CD14-positive monocyte (primary cell): ENCODE measurements at regions not wholly inside any gene's neighbourhood (a gene's known extent, or its start where the extent isn't known, plus 50 kb on each side); places are given as distances from the start of the nearest gene placed in this dataset. TPM values are rescaled to one million over a fixed set of nuclear protein-coding genes. Genes with fewer than 3 reads are reported as not detected.

ENCODE experiments used
- DNase-seq, 3 donors: peaks; one replicate each; pipeline ENCODE4 v3.0.0-alpha.2; 2011 to 2022
- H2AFZ ChIP-seq: 2 replicates; pipeline ENCODE4 v1.6.0; 2012; ENCODE audit warnings: mild to moderate bottlenecking, low read depth, low read length, inconsistent platforms; ENCODE audit not compliant: insufficient read depth, poor library complexity, severe bottlenecking
- H3K27ac ChIP-seq, 2 donors: 1 replicate in 1 of 2; 2 replicates in 1 of 2; pipeline ENCODE4 v1.5.1; 2012 to 2013; ENCODE audit warnings: low read length in 2 of 2, control low read depth in 1 of 2, inconsistent platforms in 1 of 2, low read depth in 1 of 2, mild to moderate bottlenecking in 1 of 2
- H3K27me3 ChIP-seq, 2 donors: one replicate each; pipeline versions ENCODE4 v1.6.0 to v1.6.1; 2011 to 2013; ENCODE audit warnings: low read length in 2 of 2; ENCODE audit not compliant: control insufficient read depth in 2 of 2, insufficient read depth in 2 of 2
- H3K36me3 ChIP-seq, 2 donors: replicated peaks in 1 of 2; 1 replicate in 1 of 2; 2 replicates in 1 of 2; pipeline versions ENCODE4 v1.5.1 to v1.6.1; 2012 to 2013; ENCODE audit warnings: low read length in 2 of 2, control low read depth in 1 of 2, inconsistent platforms in 1 of 2, mild to moderate bottlenecking in 1 of 2; ENCODE audit not compliant: insufficient read depth in 2 of 2, control insufficient read depth in 1 of 2
- H3K4me1 ChIP-seq, 2 donors: 1 replicate in 1 of 2; 2 replicates in 1 of 2; pipeline versions ENCODE4 v1.5.1 to v1.6.1; 2012 to 2013; ENCODE audit warnings: low read length in 2 of 2, control low read depth in 1 of 2, inconsistent platforms in 1 of 2, mild to moderate bottlenecking in 1 of 2, moderate library complexity in 1 of 2; ENCODE audit not compliant: insufficient read depth in 2 of 2, control insufficient read depth in 1 of 2
- H3K4me2 ChIP-seq: replicated peaks from 2 replicates; pipeline ENCODE3; 2012; ENCODE audit warnings: low read length, moderate library complexity, mild to moderate bottlenecking; ENCODE audit not compliant: poor library complexity, severe bottlenecking; ENCODE audit errors: extremely low read depth
- H3K4me3 ChIP-seq, 3 experiments: fragments of 200-600 bp in 1 of 3; sonication (generic) in 1 of 3; replicated peaks in 1 of 3; 1 replicate in 2 of 3; 2 replicates in 1 of 3; pipeline ENCODE4 v1.5.1; 2011 to 2013; ENCODE audit warnings: low read length in 3 of 3, mild to moderate bottlenecking in 3 of 3, control low read depth in 2 of 3, low read depth in 2 of 3, inconsistent platforms in 1 of 3, moderate library complexity in 1 of 3
- H3K79me2 ChIP-seq: 2 replicates; pipeline ENCODE4 v1.6.0; 2012; ENCODE audit warnings: mild to moderate bottlenecking, control low read depth, inconsistent platforms, low read length, moderate library complexity; ENCODE audit not compliant: insufficient read depth
- H3K9ac ChIP-seq: 2 replicates; pipeline ENCODE4 v1.6.0; 2017; ENCODE audit warnings: low read length, mild to moderate bottlenecking; ENCODE audit not compliant: insufficient read depth, poor library complexity, severe bottlenecking
- H3K9me3 ChIP-seq, 2 donors: replicated peaks in 1 of 2; 1 replicate in 1 of 2; 2 replicates in 1 of 2; pipeline versions ENCODE4 v1.5.1 to v1.6.1; 2012 to 2013; ENCODE audit warnings: low read length in 2 of 2, control low read depth in 1 of 2; ENCODE audit not compliant: control insufficient read depth in 1 of 2, insufficient read depth in 1 of 2
- H4K20me1 ChIP-seq: 2 replicates; pipeline ENCODE4 v1.6.0; 2012; ENCODE audit warnings: mild to moderate bottlenecking, low read length, control low read depth, moderate library complexity; ENCODE audit not compliant: insufficient read depth
- H3K27ac Mint-ChIP-seq, 7 donors: one replicate each; pipeline ENCODE4 v1.8.0; 2020; ENCODE audit warnings: mild to moderate bottlenecking in 7 of 7, mixed read lengths in 7 of 7, moderate library complexity in 6 of 7, inconsistent platforms in 2 of 7
- H3K27me3 Mint-ChIP-seq, 3 donors: one replicate each; pipeline ENCODE4 v1.8.0; 2021 to 2022; ENCODE audit warnings: low read depth in 3 of 3, mild to moderate bottlenecking in 3 of 3, mixed read lengths in 3 of 3, moderate library complexity in 3 of 3, inconsistent platforms in 1 of 3
- H3K36me3 Mint-ChIP-seq, 2 donors: one replicate each; pipeline ENCODE4 v1.8.0; 2020; ENCODE audit warnings: mixed read lengths in 2 of 2, inconsistent platforms in 1 of 2, mild to moderate bottlenecking in 1 of 2
- H3K4me1 Mint-ChIP-seq: one replicate; pipeline ENCODE4 v1.8.0; 2020; ENCODE audit warnings: mild to moderate bottlenecking, mixed read lengths
- H3K4me3 Mint-ChIP-seq, 2 donors: one replicate each; pipeline ENCODE4 v1.8.0; 2020; ENCODE audit warnings: mild to moderate bottlenecking in 2 of 2, mixed read lengths in 2 of 2, moderate library complexity in 1 of 2
- H3K9me3 Mint-ChIP-seq, 7 donors: one replicate each; pipeline ENCODE4 v1.8.0; 2020 to 2022; ENCODE audit warnings: mixed read lengths in 7 of 7, mild to moderate bottlenecking in 6 of 7, moderate library complexity in 6 of 7, inconsistent platforms in 2 of 7
- WGBS: methylation state at CpG from one replicate; pipeline ENCODE4 v1.1.5; 2013; ENCODE audit warnings: missing lambda C conversion rate; ENCODE audit not compliant: insufficient coverage; 5-methylcytosine and 5-hydroxymethylcytosine counted together
- intact Hi-C, 2 donors: fragments of 100-400 bp; cut with micrococcal nuclease; formaldehyde crosslinking; loops; one replicate each; pipeline versions ENCODE4 v1.15.0 to v1.15.1; 2023
- small RNA-seq: library from RNA; depleted of rRNA; stranded (forward); fragments of <200 nt; gene quantifications from one replicate; pipeline ENCODE3, GENCODE V24; 2012; ENCODE audit warnings: low read depth; ENCODE audit not compliant: insufficient read length
- TF ChIP-seq, protein P1 (sequence below): fragments of 200-600 bp; IDR thresholded peaks from one replicate; pipeline ENCODE4 v1.8.0; 2022; ENCODE audit warnings: antibody characterized with exemption, mild to moderate bottlenecking

DNA sequence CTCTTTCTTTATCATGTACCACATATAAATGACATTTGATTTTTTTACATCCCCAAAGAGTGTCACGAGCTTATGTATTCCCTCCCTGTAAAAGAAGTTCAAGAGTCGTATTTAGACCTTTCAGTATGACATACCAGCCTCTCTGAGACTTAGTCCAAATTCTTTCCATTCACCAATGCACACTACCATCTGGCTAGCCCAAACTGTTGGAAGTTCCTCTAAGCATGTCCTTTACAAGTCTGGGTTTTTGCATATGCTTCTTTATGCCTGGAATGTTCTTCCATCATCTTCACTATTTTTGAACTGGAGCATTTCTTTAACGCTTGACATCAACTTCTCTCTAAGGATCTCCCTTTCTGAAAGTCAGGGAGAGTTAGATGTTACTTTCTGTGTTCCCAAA lies 68.5 kb upstream of the RGS6 start:
- Histone ChIP-seq H4K20me1 (no peaks in the 10 kb centered on the region), H2AFZ (no peak overlapping the region), H3K27me3 (no peaks in the 10 kb centered on the region), H3K79me2 (no peaks in the 10 kb centered on the region), H3K4me2 (no peak overlapping the region), H3K4me3 (no peak overlapping the region), H3K4me1 (no peaks in the 10 kb centered on the region), H3K36me3 (no peaks in the 10 kb centered on the region), H3K9me3 (no peaks in the 10 kb centered on the region), H3K9ac (no peak overlapping the region), H3K27ac (no peak overlapping the region)
- DNase-seq: no peak
- H3K4me3 Mint-ChIP-seq: no peak overlapping the region
- H3K27me3 Mint-ChIP-seq: peaks cover 0 to 1% (median 0%) of the 10 kb centered on the region in 3 donors
- 100% methylated on average over 1 of the region's 3 CpGs for WGBS
- intact Hi-C loops: no loop called here
- H3K27ac Mint-ChIP-seq: no peak overlapping the region
- H3K9me3 Mint-ChIP-seq: peaks cover 0 to 11% (median 4%) of the 10 kb centered on the region in 7 donors
- H3K36me3 Mint-ChIP-seq: no peaks in the 10 kb centered on the region
- TF ChIP-seq, protein P1, sequence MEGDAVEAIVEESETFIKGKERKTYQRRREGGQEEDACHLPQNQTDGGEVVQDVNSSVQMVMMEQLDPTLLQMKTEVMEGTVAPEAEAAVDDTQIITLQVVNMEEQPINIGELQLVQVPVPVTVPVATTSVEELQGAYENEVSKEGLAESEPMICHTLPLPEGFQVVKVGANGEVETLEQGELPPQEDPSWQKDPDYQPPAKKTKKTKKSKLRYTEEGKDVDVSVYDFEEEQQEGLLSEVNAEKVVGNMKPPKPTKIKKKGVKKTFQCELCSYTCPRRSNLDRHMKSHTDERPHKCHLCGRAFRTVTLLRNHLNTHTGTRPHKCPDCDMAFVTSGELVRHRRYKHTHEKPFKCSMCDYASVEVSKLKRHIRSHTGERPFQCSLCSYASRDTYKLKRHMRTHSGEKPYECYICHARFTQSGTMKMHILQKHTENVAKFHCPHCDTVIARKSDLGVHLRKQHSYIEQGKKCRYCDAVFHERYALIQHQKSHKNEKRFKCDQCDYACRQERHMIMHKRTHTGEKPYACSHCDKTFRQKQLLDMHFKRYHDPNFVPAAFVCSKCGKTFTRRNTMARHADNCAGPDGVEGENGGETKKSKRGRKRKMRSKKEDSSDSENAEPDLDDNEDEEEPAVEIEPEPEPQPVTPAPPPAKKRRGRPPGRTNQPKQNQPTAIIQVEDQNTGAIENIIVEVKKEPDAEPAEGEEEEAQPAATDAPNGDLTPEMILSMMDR: no peak
- H3K4me1 Mint-ChIP-seq: no peaks in the 10 kb centered on the region

Small RNAs in the stretch of these regions (small RNA-seq; reads per million reads assigned to genes)
- not detected for gene RN7SL683P
- not detected for gene SNORD56B
